M059J (cell line): ENCODE measurements at regions not wholly inside any gene's neighbourhood (a gene's known extent, or its start where the extent isn't known, plus 50 kb on each side); places are given as distances from the start of the nearest gene placed in this dataset.
"Not testable (repeated sequence)": the region's sequence is repeated elsewhere in the genome, so short reads cannot be mapped to it uniquely, and the experiment has no call there.

ENCODE experiments used
- DNase-seq: peaks from one replicate; pipeline ENCODE4 v3.0.0-alpha.2; 2012; ENCODE audit warnings: low read depth

DNA sequence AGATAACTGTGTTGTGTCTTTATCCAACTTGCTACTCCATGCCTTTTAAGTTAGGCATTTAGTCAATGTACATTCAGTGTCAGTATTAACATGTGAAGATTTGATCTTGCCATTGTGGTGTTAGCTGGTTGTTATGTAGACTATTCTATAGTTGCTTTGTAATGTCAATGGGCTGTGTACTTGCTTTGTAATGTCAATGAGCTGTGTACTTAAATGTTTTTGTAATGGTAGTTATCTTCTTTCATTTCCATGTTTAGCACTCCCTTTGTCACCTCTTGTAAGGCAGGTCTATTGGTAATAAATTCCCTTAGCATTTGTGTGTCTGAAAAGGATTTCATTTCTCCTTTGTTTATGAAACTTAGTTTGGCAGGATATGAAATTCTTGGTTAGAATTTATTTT is 53.4 kb downstream of the MC4R start:
- DNase-seq, result no peak

DNA sequence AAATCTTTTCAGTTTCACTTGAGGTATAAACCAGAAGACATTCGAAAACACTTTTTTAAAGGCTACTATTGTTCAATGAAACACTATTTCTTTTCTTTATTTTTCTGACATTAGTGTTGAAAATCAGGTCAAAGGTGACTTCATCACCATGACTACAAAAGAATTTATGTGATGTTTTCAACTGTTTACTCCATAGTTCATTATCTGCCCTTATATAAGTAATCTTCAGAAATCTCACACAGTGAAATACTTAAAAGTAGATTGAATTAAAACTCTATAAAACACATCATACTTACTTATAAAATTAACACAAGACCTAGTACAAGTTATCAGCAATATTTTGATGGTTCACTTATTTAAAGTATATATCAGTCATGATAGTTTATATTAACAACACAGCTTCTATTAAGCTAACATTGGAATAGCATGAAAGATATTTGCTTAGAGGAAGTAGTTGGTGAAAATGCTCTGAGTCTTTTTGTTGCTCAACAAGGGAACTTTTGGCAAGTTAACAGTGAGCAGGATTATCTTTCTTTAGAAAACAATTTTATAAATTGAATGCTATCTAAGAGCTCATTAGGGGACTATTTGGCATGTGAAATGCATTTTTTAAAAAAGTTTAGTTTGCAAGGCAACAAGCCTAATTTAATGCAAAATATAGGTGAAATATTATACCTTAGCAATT is 60.8 kb downstream of the MC4R start:
- DNase-seq, result no peak

DNA sequence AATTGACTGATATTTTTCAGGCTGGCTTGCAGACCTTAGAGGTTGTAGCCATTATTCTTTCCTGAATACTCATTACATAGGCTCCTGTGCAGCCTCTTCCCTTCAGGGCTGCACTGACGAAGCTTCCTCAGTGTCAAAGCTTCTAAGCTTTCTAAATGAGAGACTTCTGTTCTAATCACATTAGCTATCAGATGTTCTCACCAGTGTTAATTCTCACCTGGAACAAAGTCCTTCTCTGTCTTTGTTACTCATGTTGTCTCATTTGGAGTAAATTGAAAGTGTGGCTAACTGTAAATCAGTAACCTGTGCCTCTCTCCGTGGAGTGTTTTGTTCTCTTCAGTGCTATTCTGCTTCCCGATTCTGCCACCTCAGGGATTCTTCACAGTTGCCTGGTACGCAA is 76.9 kb downstream of the MC4R start:
- no peak for DNase-seq

DNA sequence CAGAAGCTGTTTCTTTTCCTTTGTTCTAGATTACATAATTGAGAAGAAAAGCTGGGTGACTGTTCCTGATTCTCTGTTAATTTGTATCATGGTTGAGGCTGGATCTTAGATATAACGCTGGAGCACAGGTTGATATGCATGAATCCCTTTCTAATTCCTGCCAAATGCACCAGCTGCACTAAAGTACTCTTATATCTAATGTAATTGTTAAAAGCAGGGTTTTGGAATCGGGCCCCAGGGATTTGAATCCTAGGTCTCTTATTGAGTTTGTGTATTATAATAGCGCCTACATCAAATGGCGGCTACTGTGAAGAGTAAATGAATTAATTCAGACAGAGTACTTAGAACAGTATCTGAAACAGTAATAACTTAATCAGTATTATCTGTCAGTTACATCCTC is 80.4 kb downstream of the MC4R start:
- no peak for DNase-seq

DNA sequence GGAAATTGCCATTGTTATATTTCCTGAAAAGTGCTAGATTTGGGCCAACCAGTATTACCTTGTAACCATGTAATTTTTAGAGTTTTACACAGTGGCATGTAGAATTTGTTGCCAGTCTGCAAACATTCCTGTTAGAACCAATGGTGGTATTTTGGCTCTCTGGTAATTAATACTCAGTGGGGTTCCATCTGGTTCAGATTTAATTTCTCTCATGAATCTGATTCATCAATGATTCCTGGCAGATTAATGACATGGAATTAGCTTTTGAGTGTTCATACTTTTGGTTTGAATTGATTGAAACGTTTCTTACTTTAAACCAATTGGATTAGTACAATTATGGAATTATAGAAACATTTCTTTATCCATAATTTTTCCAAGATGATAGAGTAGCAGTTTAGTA is 93.2 kb downstream of the MC4R start:
- DNase-seq, result no peak

DNA sequence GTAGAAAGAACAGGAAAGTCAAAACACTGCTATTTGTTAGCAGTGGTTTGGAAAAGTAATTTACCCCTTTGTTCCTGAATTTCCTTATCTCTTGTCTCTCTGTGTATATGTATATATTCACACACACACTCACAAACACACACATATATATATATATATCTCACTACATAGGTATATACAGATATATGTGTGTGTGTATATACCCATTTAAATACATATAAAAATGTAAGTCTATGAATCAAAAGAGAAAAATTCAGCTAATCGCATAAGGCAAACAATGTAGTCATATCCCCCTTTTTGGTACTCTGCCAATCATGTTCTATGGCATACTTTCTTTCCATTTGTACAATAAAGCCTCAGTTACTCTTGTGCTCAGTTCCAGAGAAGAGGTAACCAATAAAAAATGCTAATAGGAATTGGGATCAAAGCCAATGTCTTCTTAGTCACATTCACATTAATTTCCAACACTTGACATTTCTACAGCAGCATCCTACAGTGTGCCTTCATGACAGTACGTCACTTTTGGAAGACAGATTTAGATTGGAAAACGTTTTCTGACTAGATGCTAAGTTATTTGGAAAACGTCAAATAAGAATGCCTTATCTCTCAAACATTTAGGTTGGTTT is 94.6 kb downstream of the MC4R start:
- DNase-seq, result peak; percentile 33

DNA sequence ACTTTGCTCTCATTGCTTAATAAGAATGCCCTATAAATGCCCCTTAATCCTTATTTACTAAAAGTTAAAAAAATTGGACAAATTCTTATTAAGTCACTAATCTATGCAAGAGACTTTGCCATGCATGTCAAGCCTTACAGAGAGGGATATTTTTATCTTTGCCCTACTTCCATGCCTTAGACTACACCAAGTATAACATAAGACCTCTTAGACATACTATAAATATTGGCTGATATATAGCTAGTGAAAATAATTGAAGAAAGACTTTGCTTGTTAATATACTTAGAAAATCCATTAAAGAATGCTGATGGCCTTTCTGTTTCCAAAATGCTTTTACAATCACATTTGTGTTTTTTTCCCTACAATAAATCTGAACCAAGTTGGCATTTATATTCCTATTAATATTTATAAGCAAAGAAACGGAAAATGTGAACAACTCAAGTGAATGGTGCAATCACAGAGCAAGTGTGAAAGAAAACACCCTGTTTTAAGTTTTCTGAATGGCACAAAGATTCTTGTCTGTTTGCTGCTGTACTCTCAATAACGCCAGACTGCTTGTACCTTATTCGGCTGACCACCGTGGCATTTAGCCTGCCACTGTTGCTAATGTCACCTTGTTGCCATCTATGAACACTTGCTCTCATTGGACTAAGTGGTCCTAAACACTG is 105.0 kb downstream of the MC4R start:
- DNase-seq, result no peak

DNA sequence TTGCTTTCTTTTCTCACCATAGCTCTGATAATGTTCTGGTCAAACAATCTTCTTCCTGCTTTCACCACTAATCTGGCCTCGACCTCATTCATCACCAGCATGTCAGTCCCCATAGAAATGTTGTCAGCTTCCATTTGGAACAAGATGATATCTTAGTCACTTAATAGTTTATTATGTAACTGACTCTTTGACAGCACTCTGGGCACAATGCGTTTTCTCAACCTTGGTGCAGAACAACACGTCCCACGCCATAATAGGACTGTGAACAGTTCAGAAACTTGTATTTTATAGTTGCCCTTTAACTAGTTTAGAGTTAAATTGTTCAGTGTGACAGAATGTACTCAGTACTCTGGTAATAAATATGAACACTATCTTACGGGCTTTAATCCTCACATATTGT is 106.0 kb downstream of the MC4R start:
- peak; percentile 19 for DNase-seq

DNA sequence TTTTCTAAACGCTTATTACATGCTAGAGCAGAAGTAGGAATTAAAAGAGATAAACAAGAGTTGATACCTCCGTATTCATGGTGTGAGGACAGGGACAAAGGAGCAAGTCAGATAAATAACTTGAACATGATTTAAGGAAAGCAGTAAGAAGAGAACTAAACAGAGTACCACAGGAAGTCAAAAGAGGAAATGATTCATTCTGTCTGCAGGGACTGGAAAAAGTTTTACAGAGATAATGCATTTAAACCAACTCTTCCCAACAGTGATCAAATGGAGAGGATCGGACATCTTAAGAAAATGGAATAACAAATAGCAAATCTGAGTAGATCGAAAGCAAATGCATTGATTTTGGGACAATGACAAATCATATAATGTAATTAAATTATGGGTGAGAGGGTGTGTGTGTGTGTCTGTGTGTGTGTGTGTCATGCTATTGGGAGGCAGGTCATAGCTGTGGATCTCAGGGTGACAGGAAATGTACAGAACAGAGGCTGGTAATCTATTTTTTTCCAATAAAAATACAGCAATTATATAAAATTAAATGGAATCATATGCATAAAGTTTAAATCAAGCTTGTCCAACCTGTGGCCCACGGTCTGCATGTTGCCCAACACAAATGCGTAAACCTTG is 113.4 kb downstream of the MC4R start:
- DNase-seq, result peak; percentile 64

DNA sequence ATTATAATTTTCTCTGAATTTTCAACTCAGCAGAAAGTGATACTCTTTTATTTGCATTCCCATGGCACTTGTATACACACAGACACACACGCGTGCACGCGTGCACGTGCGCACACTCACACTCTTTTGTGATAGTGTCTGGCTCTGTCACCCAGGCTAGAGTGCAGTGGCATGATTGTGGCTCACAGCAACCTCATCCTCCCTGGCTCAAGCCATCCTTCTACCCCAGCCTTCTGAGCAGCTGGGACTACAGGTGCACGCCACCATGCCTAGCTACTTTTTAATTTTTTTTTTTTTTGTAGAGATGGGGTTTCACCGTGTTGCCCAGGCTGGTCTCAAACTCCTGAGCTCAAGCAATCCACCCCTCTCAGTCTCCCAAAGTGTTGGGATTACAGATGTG is 123.2 kb downstream of the MC4R start:
- DNase-seq, result no peak

DNA sequence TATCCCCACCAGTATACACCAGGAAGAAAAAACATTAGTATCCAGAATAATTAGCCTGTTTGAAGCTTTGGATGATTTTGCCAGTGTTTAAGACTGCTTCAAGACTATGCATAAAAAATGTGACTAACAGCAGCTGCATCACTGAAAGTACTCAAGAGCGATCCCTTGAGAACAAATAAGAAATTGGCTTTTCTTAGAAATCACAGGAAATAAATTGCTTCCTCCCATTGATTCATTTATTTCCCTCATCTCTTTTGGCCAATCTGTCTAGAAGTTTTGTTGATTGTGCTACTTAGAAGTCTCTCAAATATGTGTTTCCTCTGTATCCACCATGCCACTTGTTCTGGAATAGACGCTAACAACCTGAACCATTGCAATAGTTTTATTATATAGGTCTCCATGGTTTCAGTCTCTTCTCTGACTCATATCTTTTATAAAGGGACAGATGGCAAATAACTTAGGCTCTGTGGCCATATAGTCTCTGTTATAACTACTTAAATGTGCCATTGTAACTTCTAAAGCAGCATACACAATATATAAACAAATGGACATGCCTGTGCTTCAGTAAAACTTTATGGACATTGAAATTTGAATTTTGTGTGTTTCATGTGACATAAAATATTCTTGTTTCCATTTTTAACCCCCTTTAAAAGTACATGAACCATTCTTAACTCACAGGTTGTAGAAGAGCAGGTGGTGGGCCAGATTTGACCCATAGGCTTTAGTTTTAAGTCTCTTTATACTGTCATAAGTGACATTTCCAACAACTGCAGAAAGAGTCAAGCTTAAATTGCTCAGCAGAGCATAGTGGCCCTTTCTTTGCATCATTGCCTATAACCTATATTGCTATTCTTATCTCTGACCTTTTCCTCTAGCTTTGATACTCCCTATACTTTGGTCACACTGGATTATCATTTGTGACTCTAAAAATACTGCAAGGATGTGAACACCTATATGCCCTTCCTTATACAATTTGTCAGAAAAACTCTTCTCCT is 123.9 kb downstream of the MC4R start:
- no peak for DNase-seq

DNA sequence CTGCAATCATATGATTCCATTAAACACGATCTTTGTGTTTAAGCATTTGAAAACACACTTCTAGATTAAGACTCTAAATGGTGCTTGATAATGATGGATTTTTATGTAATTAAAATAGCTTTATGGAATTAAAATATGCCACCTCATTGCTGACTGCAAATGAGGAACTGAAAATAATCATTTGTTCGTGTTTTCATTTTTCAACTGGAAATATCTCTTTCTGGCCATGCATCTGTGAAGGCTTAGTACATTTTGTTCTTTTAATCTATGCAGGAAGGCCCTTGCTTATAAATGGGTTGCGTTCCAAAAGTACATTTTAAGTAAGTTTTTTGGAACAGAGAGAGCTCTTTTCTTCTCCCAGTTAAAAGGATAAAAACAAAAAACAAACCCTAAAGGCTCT is 125.5 kb downstream of the MC4R start:
- no peak for DNase-seq

DNA sequence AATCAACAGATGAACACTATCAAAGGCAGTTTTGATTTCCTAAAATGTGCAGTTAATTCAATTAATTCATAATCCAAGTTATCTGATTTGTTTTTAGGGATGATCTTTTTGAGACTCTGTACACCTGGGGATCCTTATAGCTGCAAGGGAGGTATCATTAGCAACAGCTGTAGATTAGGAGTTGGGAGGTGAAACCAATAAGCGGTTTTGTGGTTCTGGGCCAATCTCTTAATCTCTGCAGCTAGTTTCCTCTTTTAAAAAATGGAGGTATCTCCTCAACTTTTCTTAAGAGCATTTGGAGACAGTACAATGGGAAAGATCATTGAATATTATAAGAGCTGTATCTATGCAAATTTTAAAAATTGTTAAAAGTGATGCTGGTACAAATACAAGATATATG is 126.0 kb downstream of the MC4R start:
- DNase-seq, result no peak

DNA sequence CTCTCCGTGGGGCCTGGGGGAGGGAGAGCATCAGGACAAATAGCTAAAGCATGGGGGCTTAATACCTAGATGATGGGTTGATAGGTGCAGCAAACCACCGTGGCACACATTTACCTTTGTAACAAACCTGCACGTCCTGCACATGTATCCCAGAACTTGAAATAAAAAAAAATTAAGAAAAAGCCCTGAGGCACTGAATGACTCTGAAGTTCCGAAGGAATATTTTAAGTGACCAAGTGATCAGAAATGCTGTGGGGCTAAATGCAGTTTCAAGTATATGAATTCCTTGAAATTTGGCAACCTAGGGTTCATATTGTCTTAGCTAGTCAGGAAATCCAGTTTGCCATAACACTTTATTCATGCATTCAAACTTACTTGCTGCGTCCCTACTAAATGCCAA is 127.5 kb downstream of the MC4R start:
- DNase-seq, result no peak

DNA sequence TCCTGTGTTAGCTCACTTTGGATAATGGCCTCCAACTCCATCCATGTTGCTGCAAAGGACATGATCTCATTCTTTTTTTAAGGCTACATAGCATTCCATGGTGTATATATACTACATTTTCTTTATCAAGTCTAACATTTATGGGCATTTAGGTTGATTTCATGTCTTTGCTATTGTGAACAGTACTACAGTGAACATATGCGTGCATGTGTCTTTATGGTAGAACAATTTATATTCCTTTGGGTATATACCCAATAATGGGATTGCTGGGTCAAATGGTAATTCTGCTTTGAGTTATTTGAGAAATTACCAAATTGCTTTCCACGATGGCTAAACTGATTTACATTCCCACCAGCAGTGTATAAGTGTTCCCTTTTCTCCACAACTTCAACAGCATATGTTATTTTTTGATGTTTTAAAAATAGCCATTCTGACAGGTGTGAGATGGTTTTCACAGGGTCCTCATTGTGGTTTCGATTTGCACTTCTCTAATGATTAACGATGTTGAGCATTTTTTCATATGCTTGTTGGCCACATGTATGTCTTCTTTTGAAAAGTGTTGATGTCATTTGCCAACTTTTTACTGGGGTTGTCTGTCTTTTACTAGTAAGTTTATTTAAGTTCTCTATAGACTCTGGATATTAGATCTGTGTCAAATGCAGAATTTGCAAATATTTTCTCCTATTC is 133.4 kb downstream of the MC4R start:
- DNase-seq, result not testable (repeated sequence)

DNA sequence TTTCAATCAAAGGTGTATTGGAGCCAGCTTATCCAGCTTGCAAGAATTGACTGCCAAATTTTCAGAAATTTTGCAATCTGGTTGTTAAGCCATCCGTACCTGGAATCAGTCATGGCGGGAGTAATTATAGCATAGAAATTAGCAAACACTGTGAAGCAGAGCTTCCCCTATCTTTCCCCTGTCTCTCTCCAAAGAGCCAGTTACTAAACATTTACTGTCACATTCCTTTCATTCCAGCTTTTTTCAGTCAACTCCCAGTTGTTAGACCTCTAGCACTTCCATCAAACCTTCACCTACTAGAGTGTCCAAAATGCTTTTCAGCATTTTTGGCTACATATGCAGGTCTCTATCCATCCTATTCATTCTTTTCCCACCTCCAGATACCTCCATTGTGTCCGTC is 137.4 kb downstream of the MC4R start:
- no peak for DNase-seq

DNA sequence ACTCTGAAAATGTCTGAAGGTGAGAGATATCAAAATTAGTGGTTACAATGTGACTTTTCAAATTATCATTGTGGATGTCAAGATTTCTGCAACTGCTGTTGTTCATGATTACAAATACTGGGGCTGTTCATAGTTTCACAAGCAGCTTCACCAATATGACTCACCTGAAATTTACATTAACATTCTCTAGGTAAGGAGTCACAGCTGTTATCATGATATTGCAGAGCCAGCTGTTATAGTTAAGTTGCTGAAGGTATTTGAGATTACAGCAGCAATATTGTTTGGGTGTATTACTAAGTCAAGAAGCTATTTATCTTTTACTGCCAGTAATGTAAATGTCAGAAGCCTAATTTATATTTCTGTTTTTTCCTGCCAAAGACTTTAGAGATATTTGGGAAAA is 140.0 kb downstream of the MC4R start:
- DNase-seq, result peak; percentile 63

DNA sequence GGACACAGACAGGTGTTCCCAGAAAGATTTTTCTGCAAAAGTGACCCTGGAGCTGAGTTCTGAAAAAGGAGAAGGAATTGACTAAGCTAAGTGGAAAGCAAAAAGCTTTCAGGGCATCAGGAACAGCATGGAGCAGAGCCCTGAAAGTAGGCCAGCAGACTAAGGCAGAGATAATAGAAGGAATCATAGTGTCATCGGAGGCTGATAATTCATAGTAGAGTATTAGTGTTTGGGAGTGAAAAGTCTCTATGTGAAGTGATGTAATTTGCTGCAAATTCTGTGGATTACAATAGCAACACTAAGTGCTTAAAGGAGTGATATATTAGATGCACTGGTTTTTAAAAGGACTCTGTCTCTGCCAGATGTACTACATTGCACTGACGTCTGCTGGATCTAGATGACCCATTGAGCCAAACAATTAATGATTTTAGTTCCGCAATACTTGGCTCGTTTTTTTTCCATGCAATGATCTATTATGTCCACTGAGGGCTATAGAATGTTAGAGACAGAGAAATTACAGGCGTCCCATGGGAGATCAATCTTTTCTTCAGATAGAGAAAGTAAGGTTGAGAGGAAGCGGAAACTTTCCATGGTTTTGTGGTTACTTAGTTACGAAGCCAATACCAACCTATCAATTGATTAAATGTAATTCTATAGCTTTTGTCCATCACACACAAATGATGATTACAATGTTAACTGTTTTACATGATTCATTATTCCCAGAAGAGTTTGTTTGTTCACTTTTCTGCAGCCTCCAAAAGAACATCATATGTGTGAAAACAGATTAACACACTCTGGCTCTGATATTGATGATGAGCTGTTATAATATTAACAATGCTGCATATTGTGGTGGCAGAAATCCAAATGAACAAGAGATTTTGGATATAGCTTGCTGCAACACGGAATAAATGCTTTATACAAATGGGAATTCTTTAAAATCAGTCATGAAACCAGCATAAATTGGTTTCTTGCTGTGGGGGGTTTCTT is 143.7 kb downstream of the MC4R start:
- DNase-seq, result no peak

DNA sequence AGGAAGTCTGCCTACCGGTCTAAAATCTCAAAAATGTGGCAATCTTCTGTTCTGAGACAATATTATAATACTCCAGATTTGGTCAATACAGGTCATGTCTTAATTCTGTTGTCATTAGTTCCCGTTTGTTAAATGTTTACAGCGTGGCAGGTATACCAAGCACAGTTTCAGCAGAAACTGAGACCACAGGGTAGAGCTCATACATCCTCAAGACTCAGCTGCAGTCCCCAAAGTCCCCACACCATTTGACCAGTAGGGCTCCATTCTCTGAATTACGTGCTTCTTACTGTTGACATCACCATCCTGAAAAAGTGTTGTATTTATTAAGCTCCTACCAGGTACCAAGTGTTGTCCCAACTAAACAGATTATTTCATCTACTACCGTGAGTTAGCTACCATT is 157.1 kb downstream of the MC4R start:
- no peak for DNase-seq

DNA sequence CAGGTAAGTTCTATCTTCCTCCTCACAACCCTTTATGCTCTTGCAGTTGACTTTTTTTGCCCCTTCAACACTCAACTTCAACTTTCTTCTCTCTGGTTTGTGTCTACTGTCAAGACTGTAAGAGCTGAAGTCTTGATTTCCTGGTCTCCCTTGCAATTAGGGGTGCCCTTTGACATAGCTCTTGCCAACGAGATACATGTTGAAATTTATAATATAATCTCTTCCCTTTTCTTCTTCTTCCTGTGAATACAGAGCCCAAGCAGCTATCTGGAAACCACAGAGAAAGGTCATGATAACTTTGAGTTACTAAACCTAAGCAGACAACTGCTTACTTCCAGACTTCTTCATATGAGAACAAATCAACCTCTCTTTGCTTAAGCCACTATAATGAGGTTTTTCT is 163.5 kb downstream of the MC4R start:
- no peak for DNase-seq
